H9 (cell line): ENCODE measurements at regions not wholly inside any gene's neighbourhood (a gene's known extent, or its start where the extent isn't known, plus 50 kb on each side); places are given as distances from the start of the nearest gene placed in this dataset.

Experiments
- DNase-seq: peaks from one replicate; pipeline ENCODE4 v3.0.0-alpha.2; 2017
- H2AFZ ChIP-seq: one replicate; pipeline ENCODE4 v1.6.1; 2013; ENCODE audit warnings: mild to moderate bottlenecking, low read length, control low read depth, moderate library complexity
- H2AK5ac ChIP-seq: 2 replicates; pipeline ENCODE4 v1.6.1; 2013; ENCODE audit warnings: low read length, control low read depth, mixed read lengths; ENCODE audit not compliant: insufficient read length
- H2BK120ac ChIP-seq: one replicate; pipeline ENCODE4 v1.6.1; 2013; ENCODE audit warnings: low read depth, mild to moderate bottlenecking, low read length, control low read depth, inconsistent platforms; ENCODE audit not compliant: poor library complexity, severe bottlenecking
- H2BK12ac ChIP-seq: 2 replicates; pipeline ENCODE4 v1.6.1; 2013; ENCODE audit warnings: low read length, control low read depth, mixed read lengths, low read depth; ENCODE audit not compliant: insufficient read length
- H2BK15ac ChIP-seq: 2 replicates; pipeline ENCODE4 v1.6.1; 2013; ENCODE audit warnings: low read depth, low read length, control low read depth
- H2BK20ac ChIP-seq: one replicate; pipeline ENCODE4 v1.6.1; 2013; ENCODE audit warnings: low read depth, mild to moderate bottlenecking, low read length, control low read depth, inconsistent platforms; ENCODE audit not compliant: poor library complexity, severe bottlenecking
- H2BK5ac ChIP-seq: 2 replicates; pipeline ENCODE4 v1.6.1; 2013; ENCODE audit warnings: low read length, control low read depth, mixed read lengths; ENCODE audit not compliant: insufficient read length
- H3K14ac ChIP-seq: 2 replicates; pipeline ENCODE4 v1.6.1; 2013; ENCODE audit warnings: low read length, control low read depth; ENCODE audit not compliant: insufficient read depth
- H3K18ac ChIP-seq: 2 replicates; pipeline ENCODE4 v1.6.1; 2013; ENCODE audit warnings: low read depth, mild to moderate bottlenecking, mixed read lengths, low read length, control low read depth; ENCODE audit not compliant: insufficient read length
- H3K23ac ChIP-seq: 2 replicates; pipeline ENCODE4 v1.6.1; 2013; ENCODE audit warnings: low read length, control low read depth, mixed read lengths, low read depth; ENCODE audit not compliant: insufficient read length
- H3K23me2 ChIP-seq: 2 replicates; pipeline ENCODE4 v1.6.1; 2013; ENCODE audit warnings: low read depth, mild to moderate bottlenecking, mixed read lengths, low read length, control low read depth; ENCODE audit not compliant: insufficient read length, poor library complexity, severe bottlenecking
- H3K27ac ChIP-seq: 2 replicates; pipeline ENCODE4 v1.5.1; 2013; ENCODE audit warnings: low read length, control low read depth, mixed read lengths, low read depth; ENCODE audit not compliant: insufficient read length
- H3K27me3 ChIP-seq: 2 replicates; pipeline ENCODE4 v1.6.1; 2013; ENCODE audit warnings: low read length, control low read depth, inconsistent platforms; ENCODE audit not compliant: insufficient read depth
- H3K4ac ChIP-seq: 2 replicates; pipeline ENCODE4 v1.6.1; 2013; ENCODE audit warnings: low read depth, mild to moderate bottlenecking, control low read depth, inconsistent platforms, low read length, moderate library complexity
- H3K4me1 ChIP-seq: 2 replicates; pipeline ENCODE4 v1.6.1; 2013; ENCODE audit warnings: low read length, control low read depth, inconsistent platforms; ENCODE audit not compliant: insufficient read depth
- H3K4me2 ChIP-seq: 2 replicates; pipeline ENCODE4 v1.6.1; 2013; ENCODE audit warnings: low read length, control low read depth, mixed read lengths; ENCODE audit not compliant: insufficient read length, insufficient read depth
- H3K56ac ChIP-seq: 2 replicates; pipeline ENCODE4 v1.6.1; 2013; ENCODE audit warnings: low read depth, mild to moderate bottlenecking, mixed read lengths, low read length, control low read depth; ENCODE audit not compliant: insufficient read length
- H3K79me1 ChIP-seq: 2 replicates; pipeline ENCODE4 v1.6.1; 2013; ENCODE audit warnings: low read depth, mild to moderate bottlenecking, moderate library complexity, low read length, control low read depth, inconsistent platforms; ENCODE audit not compliant: insufficient read depth, poor library complexity, severe bottlenecking
- H3K79me2 ChIP-seq: 2 replicates; pipeline ENCODE4 v1.6.1; 2013; ENCODE audit warnings: low read length, control low read depth, inconsistent platforms; ENCODE audit not compliant: insufficient read depth
- H3K9ac ChIP-seq: 2 replicates; pipeline ENCODE4 v1.6.1; 2013; ENCODE audit warnings: low read length, control low read depth, mixed read lengths; ENCODE audit not compliant: insufficient read length; ENCODE audit errors: extremely low read depth
- H3K9me3 ChIP-seq: one replicate; pipeline ENCODE4 v1.6.1; 2013; ENCODE audit warnings: low read depth, low read length, inconsistent platforms; ENCODE audit not compliant: control insufficient read depth
- H3T11ph ChIP-seq: one replicate; pipeline ENCODE4 v1.6.1; 2013; ENCODE audit warnings: mild to moderate bottlenecking, low read length, control low read depth, inconsistent platforms
- H4K20me1 ChIP-seq: one replicate; pipeline ENCODE4 v1.6.1; 2013; ENCODE audit not compliant: control insufficient read depth, insufficient read length, insufficient read depth
- H4K5ac ChIP-seq: 2 replicates; pipeline ENCODE4 v1.6.1; 2013; ENCODE audit warnings: low read depth, mild to moderate bottlenecking, mixed read lengths, low read length, control low read depth; ENCODE audit not compliant: insufficient read length
- H4K8ac ChIP-seq: replicated peaks from 2 replicates; pipeline ENCODE4 v1.6.1; 2013; ENCODE audit warnings: low read length, control low read depth, mixed read lengths, low read depth; ENCODE audit not compliant: insufficient read length
- H4K91ac ChIP-seq: 2 replicates; pipeline ENCODE4 v1.6.1; 2013; ENCODE audit warnings: low read depth, mild to moderate bottlenecking, moderate library complexity, mixed read lengths, low read length, control low read depth; ENCODE audit not compliant: insufficient read length
- H3K27ac Mint-ChIP-seq, 3 experiments: 2 replicates in 2 of 3; 3 replicates in 1 of 3; pipeline ENCODE4 v1.8.0; 2020 to 2021; ENCODE audit warnings: mixed read lengths in 3 of 3, mild to moderate bottlenecking in 1 of 3, moderate library complexity in 1 of 3
- H3K27me3 Mint-ChIP-seq: 2 replicates; pipeline ENCODE4 v1.8.0; 2021; ENCODE audit warnings: low read depth, mild to moderate bottlenecking, moderate library complexity, mixed read lengths
- H3K36me3 Mint-ChIP-seq, 3 experiments: 2 replicates in 2 of 3; 3 replicates in 1 of 3; pipeline ENCODE4 v1.8.0; 2020 to 2021; ENCODE audit warnings: low read depth in 3 of 3, mixed read lengths in 3 of 3; ENCODE audit not compliant: insufficient read depth in 1 of 3
- H3K4me1 Mint-ChIP-seq, 2 experiments: 2 replicates each; pipeline ENCODE4 v1.8.0; 2020; ENCODE audit warnings: mixed read lengths in 2 of 2
- H3K4me3 Mint-ChIP-seq, 2 experiments: 2 replicates in 1 of 2; 3 replicates in 1 of 2; pipeline ENCODE4 v1.8.0; 2020 to 2021; ENCODE audit warnings: mild to moderate bottlenecking in 2 of 2, mixed read lengths in 2 of 2, moderate library complexity in 1 of 2
- H3K9me3 Mint-ChIP-seq, 2 experiments: 2 replicates in 1 of 2; 3 replicates in 1 of 2; pipeline ENCODE4 v1.8.0; 2020; ENCODE audit warnings: mild to moderate bottlenecking in 2 of 2, mixed read lengths in 2 of 2, moderate library complexity in 1 of 2
- CTCF ChIP-seq: fragments of 200-600 bp; sonication (generic); conservative IDR thresholded peaks from 3 replicates; pipeline ENCODE4 v1.8.0; 2021; ENCODE audit warnings: antibody characterized with exemption, mild to moderate bottlenecking
- WGBS: extraction: QIAGEN DNeasy Blood & Tissue Kit; methylation state at CpG from one replicate; pipeline ENCODE4 v1.1.7; 2013; ENCODE audit warnings: missing lambda C conversion rate, low lambda C conversion rate, mixed read lengths; ENCODE audit not compliant: insufficient read length; ENCODE audit errors: extremely low coverage; 5-methylcytosine and 5-hydroxymethylcytosine counted together

GRCh38 chr17:55661963-55662834 lies 60.5 kb downstream of the TMEM100 start:
- H3K4me1 Mint-ChIP-seq, result peaks cover 13 to 15% of the 10 kb centered on the region in 2 experiments
- no peak overlapping the region for H3K4me2 ChIP-seq
- H4K8ac ChIP-seq, result no peak overlapping the region
- no peaks in the 10 kb centered on the region for H3K9me3 Mint-ChIP-seq
- no peak overlapping the region for H4K91ac ChIP-seq
- no peak overlapping the region for H4K5ac ChIP-seq
- no peak overlapping the region for H2BK120ac ChIP-seq
- DNase-seq, result no peak
- H3K36me3 Mint-ChIP-seq, result no peaks in the 10 kb centered on the region
- H3K79me2 ChIP-seq, result no peaks in the 10 kb centered on the region
- H3K27me3 ChIP-seq, result no peaks in the 10 kb centered on the region
- H2AK5ac ChIP-seq, result no peak overlapping the region
- no peak overlapping the region for H3K18ac ChIP-seq
- no peak overlapping the region for H3K56ac ChIP-seq
- no peak for TF ChIP-seq CTCF
- no peak overlapping the region for H2AFZ ChIP-seq
- no peaks in the 10 kb centered on the region for H4K20me1 ChIP-seq
- no peak overlapping the region for H3K9ac ChIP-seq
- H3K4me1 ChIP-seq, result no peaks in the 10 kb centered on the region
- WGBS, result no CpG with 5 or more reads among the region's 10 CpGs
- no peak overlapping the region for H3K23ac ChIP-seq
- H3T11ph ChIP-seq, result no peak overlapping the region
- no peaks in the 10 kb centered on the region for H3K23me2 ChIP-seq
- no peak overlapping the region for H3K27ac ChIP-seq
- H2BK5ac ChIP-seq, result no peak overlapping the region
- no peak overlapping the region for H3K4ac ChIP-seq
- no peak overlapping the region for H3K14ac ChIP-seq
- no peak overlapping the region for H3K27ac Mint-ChIP-seq
- no peaks in the 10 kb centered on the region for H3K9me3 ChIP-seq
- no peak overlapping the region for H3K4me3 Mint-ChIP-seq
- H2BK20ac ChIP-seq, result no peak overlapping the region
- H3K79me1 ChIP-seq, result no peaks in the 10 kb centered on the region
- H2BK12ac ChIP-seq, result no peak overlapping the region
- no peak overlapping the region for H2BK15ac ChIP-seq
- H3K27me3 Mint-ChIP-seq, result no peaks in the 10 kb centered on the region
